ENCODE measurements at regions not wholly inside any gene's neighbourhood (a gene's known extent, or its start where the extent isn't known, plus 50 kb on each side); places are given as distances from the start of the nearest gene placed in this dataset.

DNA sequence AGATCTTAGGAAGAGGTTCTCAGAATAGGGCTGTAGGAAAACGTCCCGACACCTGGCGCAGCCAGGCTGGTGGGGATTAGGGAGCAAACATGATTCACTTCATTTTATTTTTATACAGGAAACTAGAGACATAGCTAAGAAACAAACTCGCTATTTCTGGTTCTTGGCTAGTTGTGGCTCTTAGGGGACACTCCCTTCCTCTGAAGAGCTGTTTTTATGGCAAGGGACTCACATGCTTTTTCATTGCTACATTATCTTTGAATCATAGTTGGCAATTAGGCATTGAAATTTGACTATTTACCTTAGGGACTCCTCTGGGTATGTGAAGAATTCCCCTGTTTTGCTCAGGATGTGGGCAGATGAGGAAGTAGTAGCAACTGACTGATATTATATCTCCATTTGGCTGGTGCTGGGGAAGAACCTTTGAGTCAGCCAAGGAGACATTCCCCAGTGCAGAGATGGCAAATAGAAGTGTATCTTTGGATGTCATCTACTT is 174.5 kb downstream of the SMIM20 start:
- Histone ChIP-seq H3K4me1 (ENCODE audit: low read depth, poor library complexity, severe bottlenecking) (no peaks in the 10 kb centered on the region), H4K20me1 (ENCODE audit: insufficient read depth) (no peaks in the 10 kb centered on the region), H3K36me3 (ENCODE audit: insufficient read depth) (no peaks in the 10 kb centered on the region), H3K4me2 (no peak overlapping the region), H3K27ac (no peak overlapping the region), H3K4me3 (IDR thresholded peaks at IDR 0.05; ENCODE audit: insufficient read depth, low read depth, low read length) (no peak overlapping the region), H3K79me2 (ENCODE audit: insufficient read depth, low read depth) (no peaks in the 10 kb centered on the region), H3K9ac (no peak overlapping the region), H2AFZ (ENCODE audit: low read depth) (no peak overlapping the region), H3K27me3 (ENCODE audit: insufficient read depth, low read depth) (no peaks in the 10 kb centered on the region)
- TF ChIP-seq, protein P1, sequence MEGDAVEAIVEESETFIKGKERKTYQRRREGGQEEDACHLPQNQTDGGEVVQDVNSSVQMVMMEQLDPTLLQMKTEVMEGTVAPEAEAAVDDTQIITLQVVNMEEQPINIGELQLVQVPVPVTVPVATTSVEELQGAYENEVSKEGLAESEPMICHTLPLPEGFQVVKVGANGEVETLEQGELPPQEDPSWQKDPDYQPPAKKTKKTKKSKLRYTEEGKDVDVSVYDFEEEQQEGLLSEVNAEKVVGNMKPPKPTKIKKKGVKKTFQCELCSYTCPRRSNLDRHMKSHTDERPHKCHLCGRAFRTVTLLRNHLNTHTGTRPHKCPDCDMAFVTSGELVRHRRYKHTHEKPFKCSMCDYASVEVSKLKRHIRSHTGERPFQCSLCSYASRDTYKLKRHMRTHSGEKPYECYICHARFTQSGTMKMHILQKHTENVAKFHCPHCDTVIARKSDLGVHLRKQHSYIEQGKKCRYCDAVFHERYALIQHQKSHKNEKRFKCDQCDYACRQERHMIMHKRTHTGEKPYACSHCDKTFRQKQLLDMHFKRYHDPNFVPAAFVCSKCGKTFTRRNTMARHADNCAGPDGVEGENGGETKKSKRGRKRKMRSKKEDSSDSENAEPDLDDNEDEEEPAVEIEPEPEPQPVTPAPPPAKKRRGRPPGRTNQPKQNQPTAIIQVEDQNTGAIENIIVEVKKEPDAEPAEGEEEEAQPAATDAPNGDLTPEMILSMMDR (conservative IDR thresholded peaks at IDR 0.05; ENCODE audit: low read depth, low read length), result no peak

DNA sequence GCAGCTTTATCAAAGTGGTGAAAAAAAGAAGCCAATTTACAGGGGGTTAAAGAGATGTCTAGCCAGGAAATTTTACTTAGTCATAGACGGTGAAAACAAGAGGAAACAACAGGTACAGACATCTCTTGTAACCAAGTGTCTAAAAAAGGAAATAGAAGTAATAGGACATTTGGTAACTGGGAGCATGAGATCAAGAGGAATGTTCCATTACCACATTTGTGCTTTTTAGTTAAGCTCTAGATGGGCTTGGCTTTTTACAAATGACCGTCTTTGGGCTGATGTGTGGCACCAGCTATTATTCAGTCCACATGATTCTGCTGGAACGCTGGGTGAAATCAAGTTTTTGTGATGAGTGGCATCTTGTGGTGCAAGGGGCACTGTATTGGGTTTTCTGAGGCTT is 179.5 kb downstream of the SMIM20 start:
- Histone ChIP-seq H3K9ac (no peak overlapping the region), H3K4me3 (IDR thresholded peaks at IDR 0.05; ENCODE audit: insufficient read depth, low read depth, low read length) (no peak overlapping the region), H3K79me2 (ENCODE audit: insufficient read depth, low read depth) (no peaks in the 10 kb centered on the region), H3K27me3 (ENCODE audit: insufficient read depth, low read depth) (no peaks in the 10 kb centered on the region), H4K20me1 (ENCODE audit: insufficient read depth) (no peaks in the 10 kb centered on the region), H3K27ac (no peak overlapping the region), H3K4me2 (no peak overlapping the region), H3K36me3 (ENCODE audit: insufficient read depth) (no peaks in the 10 kb centered on the region), H3K4me1 (ENCODE audit: low read depth, poor library complexity, severe bottlenecking) (no peaks in the 10 kb centered on the region), H2AFZ (ENCODE audit: low read depth) (no peak overlapping the region)
- TF ChIP-seq, protein P1 (conservative IDR thresholded peaks at IDR 0.05; ENCODE audit: low read depth, low read length), result no peak

GRCh38 chr4:26094076-26094475 is 180.1 kb downstream of the SMIM20 start:
- no peaks in the 10 kb centered on the region for H3K79me2 ChIP-seq (ENCODE audit: insufficient read depth, low read depth)
- TF ChIP-seq, protein P1 (conservative IDR thresholded peaks at IDR 0.05; ENCODE audit: low read depth, low read length), result no peak

GRCh38 chr4:26094911-26095310 is 180.9 kb downstream of the SMIM20 start:
- TF ChIP-seq, protein P1 (conservative IDR thresholded peaks at IDR 0.05; ENCODE audit: low read depth, low read length), result no peak
- H3K79me2 ChIP-seq (ENCODE audit: insufficient read depth, low read depth), result no peaks in the 10 kb centered on the region
- no peaks in the 10 kb centered on the region for H3K36me3 ChIP-seq (ENCODE audit: insufficient read depth)
- no peaks in the 10 kb centered on the region for H3K4me1 ChIP-seq (ENCODE audit: low read depth, poor library complexity, severe bottlenecking)
- no peak overlapping the region for H3K4me3 ChIP-seq (IDR thresholded peaks at IDR 0.05; ENCODE audit: insufficient read depth, low read depth, low read length)
- no peaks in the 10 kb centered on the region for H4K20me1 ChIP-seq (ENCODE audit: insufficient read depth)
- no peak overlapping the region for H3K4me2 ChIP-seq
- no peak overlapping the region for H2AFZ ChIP-seq (ENCODE audit: low read depth)
- H3K27ac ChIP-seq, result no peak overlapping the region
- no peaks in the 10 kb centered on the region for H3K27me3 ChIP-seq (ENCODE audit: insufficient read depth, low read depth)
- no peak overlapping the region for H3K9ac ChIP-seq

More at GRCh38 chr4:26094076-26094475, 180.1 kb downstream of the SMIM20 start:
- H3K4me2 ChIP-seq, result no peak overlapping the region
- no peaks in the 10 kb centered on the region for H4K20me1 ChIP-seq (ENCODE audit: insufficient read depth)
- H3K27me3 ChIP-seq (ENCODE audit: insufficient read depth, low read depth), result no peaks in the 10 kb centered on the region
- H3K9ac ChIP-seq, result no peak overlapping the region
- no peaks in the 10 kb centered on the region for H3K36me3 ChIP-seq (ENCODE audit: insufficient read depth)
- H3K4me3 ChIP-seq (IDR thresholded peaks at IDR 0.05; ENCODE audit: insufficient read depth, low read depth, low read length), result no peak overlapping the region
- no peak overlapping the region for H2AFZ ChIP-seq (ENCODE audit: low read depth)
- no peaks in the 10 kb centered on the region for H3K4me1 ChIP-seq (ENCODE audit: low read depth, poor library complexity, severe bottlenecking)
- no peak overlapping the region for H3K27ac ChIP-seq

Measured in KMS-11 (cell line).